Right ventricle myocardium inferior (tissue), 1 donor: ENCODE measurements at regions not wholly inside any gene's neighbourhood (a gene's known extent, or its start where the extent isn't known, plus 50 kb on each side); places are given as distances from the start of the nearest gene placed in this dataset.
"Not testable (repeated sequence)": the region's sequence is repeated elsewhere in the genome, so short reads cannot be mapped to it uniquely, and the experiment has no call there.

Experiments
- ATAC-seq: fragments of 200-7000 bp; cut with Tn5 transposase; one replicate; pipeline ENCODE4 v1.9.1; 2020; ENCODE audit warnings: mild to moderate bottlenecking, moderate library complexity
- DNase-seq: peaks from one replicate; pipeline ENCODE4 v3.0.0; 2021; ENCODE audit errors: missing footprints
- intact Hi-C: fragments of 100-400 bp; cut with DNase I; formaldehyde crosslinking; loops from one replicate; pipeline ENCODE4 v1.11.0; 2022
- donor health status: DM: no; HTN: yes; CAD: no; lungs with severe emphysema.

GRCh38 chr5:50343715-50344114, 97.4 kb downstream of the EMB start:
- DNase-seq (no peak), ATAC-seq (peak; percentile 39)
- intact Hi-C loops = no loop called here

- DNase-seq (no peak), ATAC-seq (no peak)
- intact Hi-C loops = no loop called here
These were observed 100.3 kb downstream of the EMB start for GRCh38 chr5:50340757-50341156.

GRCh38 chr5:50330633-50331032, 110.5 kb downstream of the EMB start:
- ATAC-seq, DNase-seq, intact Hi-C loops: not testable (repeated sequence)

GRCh38 chr5:50328193-50328729, 112.8 kb downstream of the EMB start:
- intact Hi-C loops = no loop called here
- no peak for ATAC-seq
- DNase-seq = no peak

DNA sequence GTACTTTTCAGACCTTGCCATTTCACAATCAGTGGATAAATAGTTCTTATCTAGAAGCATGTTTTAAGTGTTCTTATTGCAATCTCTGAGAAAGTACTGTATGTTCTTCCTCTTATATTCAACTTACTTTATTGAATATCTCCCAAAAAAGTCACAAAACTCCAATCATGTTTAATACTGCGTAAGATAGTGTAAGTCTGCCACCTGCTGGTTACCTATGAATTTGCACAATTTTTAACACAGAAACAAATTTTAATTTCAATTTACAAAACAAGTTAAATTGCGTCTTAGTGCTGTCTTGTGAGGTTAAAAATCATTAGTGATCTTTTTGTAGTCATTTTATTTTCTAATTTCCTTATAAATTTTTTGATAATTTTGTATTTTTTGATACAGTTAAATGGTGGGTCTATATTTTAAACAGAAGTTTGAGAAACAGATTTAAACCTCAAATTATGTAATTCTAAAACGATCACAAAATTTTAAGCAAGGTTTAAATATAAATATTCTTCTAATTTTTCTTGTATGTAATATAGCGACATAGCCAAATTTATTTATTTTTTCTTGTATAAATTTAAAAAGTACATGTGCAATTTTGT, 115.8 kb downstream of the EMB start:
- intact Hi-C loops = no loop called here
- no peak for ATAC-seq
- no peak for DNase-seq

DNA sequence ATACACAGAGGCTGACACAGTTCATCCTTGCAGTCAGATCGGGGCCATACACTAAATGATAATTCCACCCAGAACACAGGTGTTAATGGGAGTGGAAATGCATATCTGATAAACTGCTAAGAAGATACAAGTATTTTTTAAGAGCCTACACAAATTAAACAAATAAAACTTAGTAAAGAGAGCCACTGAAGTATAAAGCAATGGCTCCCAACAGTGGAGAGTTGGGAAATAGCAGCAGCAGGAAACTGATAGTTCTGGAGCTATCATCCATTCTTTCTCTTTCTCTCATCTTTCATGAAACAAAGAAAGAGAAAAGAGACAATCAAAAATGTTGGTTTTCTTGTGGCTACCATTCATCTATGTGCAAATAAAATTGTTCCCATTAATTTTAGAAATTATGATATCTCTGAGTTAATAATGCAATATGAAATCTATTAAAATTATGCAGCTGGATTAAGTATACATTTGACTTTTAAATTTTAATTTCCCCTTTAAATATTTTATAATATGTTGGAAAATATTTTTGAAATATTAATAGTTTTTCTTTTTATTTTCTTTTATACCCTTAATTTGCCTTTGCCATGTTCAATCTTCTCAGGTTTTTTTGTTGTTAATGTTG, 120.8 kb downstream of the EMB start:
- DNase-seq = no peak
- ATAC-seq = no peak
- intact Hi-C loops = no loop called here

DNA sequence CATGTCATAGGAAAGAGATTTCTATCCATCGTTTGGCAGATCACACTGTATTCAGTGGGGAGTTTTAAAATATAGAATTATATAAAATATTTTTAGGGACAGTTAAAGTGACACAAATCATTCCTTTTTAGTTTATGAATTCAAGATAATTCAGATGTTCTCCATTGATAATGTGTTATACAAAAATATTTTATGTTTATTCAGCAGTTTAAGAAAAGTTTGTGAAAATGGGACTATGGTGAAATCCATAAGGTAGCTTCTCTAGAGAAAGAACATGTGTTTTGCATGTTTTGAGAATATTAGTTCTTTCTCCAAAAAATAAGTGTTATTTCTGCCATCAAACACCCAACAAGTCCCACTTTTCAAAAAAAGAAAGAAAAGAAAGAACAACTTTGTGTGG, 122.9 kb downstream of the EMB start:
- intact Hi-C loops = no loop called here
- DNase-seq = no peak
- ATAC-seq = no peak

GRCh38 chr5:50306488-50306887, 134.6 kb downstream of the EMB start:
- intact Hi-C loops, DNase-seq, ATAC-seq: not testable (repeated sequence)

DNA sequence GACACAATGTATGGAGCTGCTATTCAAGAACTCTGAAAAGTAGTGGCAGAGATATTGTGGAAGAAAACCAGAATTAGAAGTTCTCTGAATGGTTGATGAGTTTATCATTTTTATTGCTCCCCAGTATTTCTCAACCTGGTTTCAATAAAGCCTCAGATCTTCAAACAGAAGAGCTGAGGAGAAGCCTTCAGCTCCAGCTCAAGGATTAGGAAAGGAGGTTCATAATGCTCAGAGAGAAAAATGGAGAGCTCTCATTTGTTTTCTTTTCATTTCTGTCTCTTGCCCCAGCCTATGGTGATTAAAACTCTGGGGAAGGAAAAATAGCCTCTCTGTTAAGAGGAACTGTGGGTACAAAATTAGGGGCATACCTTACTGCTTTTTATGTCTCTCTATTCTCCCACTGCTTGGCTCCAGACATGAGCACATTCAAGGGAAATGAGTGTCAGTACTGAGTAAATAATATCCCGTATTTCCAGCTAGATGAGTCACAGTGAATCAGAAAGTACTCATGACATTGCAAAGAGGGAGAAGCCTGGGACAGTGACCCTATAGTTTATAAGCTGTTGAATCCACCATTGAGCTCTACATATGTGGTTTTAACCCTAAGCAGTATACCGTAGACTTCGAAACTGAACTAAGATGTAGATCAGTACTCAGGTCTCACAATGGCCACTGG, 138.1 kb downstream of the EMB start:
- ATAC-seq (no peak), DNase-seq (no peak)
- intact Hi-C loops = no loop called here

GRCh38 chr5:50301756-50302155, 139.3 kb downstream of the EMB start:
- DNase-seq (no peak), ATAC-seq (no peak)
- intact Hi-C loops = no loop called here

GRCh38 chr5:50300878-50301277, 140.2 kb downstream of the EMB start:
- DNase-seq = no peak
- intact Hi-C loops = no loop called here
- no peak for ATAC-seq

- intact Hi-C loops = no loop called here
- ATAC-seq (no peak), DNase-seq (no peak)
These were observed 141.2 kb downstream of the EMB start for GRCh38 chr5:50299896-50300295.

GRCh38 chr5:50292735-50293394, 148.2 kb downstream of the EMB start:
- ATAC-seq (no peak), DNase-seq (peak; percentile 51)
- intact Hi-C loops = no loop called here

- DNase-seq, ATAC-seq, intact Hi-C loops: not testable (repeated sequence)
These were observed 160.6 kb downstream of the EMB start for GRCh38 chr5:50280461-50280860.
